ENCODE measurements at regions not wholly inside any gene's neighbourhood (a gene's known extent, or its start where the extent isn't known, plus 50 kb on each side); places are given as distances from the start of the nearest gene placed in this dataset.

- TF ChIP-seq POLR2A (IDR thresholded peaks at IDR 0.05; ENCODE audit: low read length) (no peak), GATA1 (IDR thresholded peaks at IDR 0.05; ENCODE audit: low read depth, low read length) (no peak)
These were observed 274.4 kb downstream of the KLF12 start for GRCh38 chr13:73859841-73860240.
